GM12891 (cell line): ENCODE measurements at regions not wholly inside any gene's neighbourhood (a gene's known extent, or its start where the extent isn't known, plus 50 kb on each side); places are given as distances from the start of the nearest gene placed in this dataset.

Experiments used
- POLR2A ChIP-seq: IDR thresholded peaks from 2 replicates; pipeline ENCODE4 v1.6.1; 2011; ENCODE audit warnings: low read depth, low read length, control low read depth
- POLR2AphosphoS5 ChIP-seq: IDR thresholded peaks from 2 replicates; pipeline ENCODE4 v1.6.1; 2011; ENCODE audit warnings: low read depth, low read length, control low read depth
- TAF1 ChIP-seq: IDR thresholded peaks from 2 replicates; pipeline ENCODE4 v1.6.1; 2011; ENCODE audit warnings: low read depth, low read length, control low read depth

DNA sequence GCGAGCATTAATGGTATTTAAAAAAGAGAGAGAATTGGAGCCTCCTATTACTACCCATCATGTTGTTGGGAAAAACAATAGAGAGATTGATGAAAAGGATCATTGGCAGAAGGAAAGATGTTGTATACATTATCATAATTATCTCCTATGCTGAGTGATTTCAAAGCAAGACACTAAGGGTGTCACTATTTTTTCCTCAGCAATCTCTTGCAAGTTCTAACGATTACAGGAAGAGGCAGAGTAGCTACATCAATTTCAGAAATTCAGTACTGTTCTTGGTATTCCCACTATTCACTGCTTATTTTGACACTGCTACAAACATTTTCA, 891.2 kb downstream of the C6orf118 start:
- TF ChIP-seq POLR2A (no peak), TAF1 (no peak), POLR2AphosphoS5 (no peak)
